ENCODE measurements at regions not wholly inside any gene's neighbourhood (a gene's known extent, or its start where the extent isn't known, plus 50 kb on each side); places are given as distances from the start of the nearest gene placed in this dataset.

- no peaks in the 10 kb centered on the region for H3K4me1 Mint-ChIP-seq
- no peak overlapping the region for H3K4me3 Mint-ChIP-seq
- no peak overlapping the region for H3K27ac Mint-ChIP-seq
- no peaks in the 10 kb centered on the region for H3K36me3 Mint-ChIP-seq
- H3K9me3 Mint-ChIP-seq = peaks cover 6% of the 10 kb centered on the region
- DNase-seq (ENCODE audit: low spot score in 2 of 2) (no peak), ATAC-seq (no peak)
Measured at GRCh38 chr18:37965572-37965970, 400.0 kb upstream of the CELF4 start.

GRCh38 chr18:37964885-37965571, 399.4 kb upstream of the CELF4 start:
- Mint-ChIP-seq H3K4me3 (no peak overlapping the region), H3K36me3 (no peaks in the 10 kb centered on the region), H3K4me1 (no peaks in the 10 kb centered on the region), H3K9me3 (peaks cover 8% of the 10 kb centered on the region), H3K27ac (no peak overlapping the region)
- DNase-seq (ENCODE audit: low spot score in 2 of 2) = no peak
- ATAC-seq = no peak

GRCh38 chr18:37963837-37964236, 398.2 kb upstream of the CELF4 start:
- H3K9me3 Mint-ChIP-seq = peaks cover 10% of the 10 kb centered on the region
- H3K4me3 Mint-ChIP-seq = no peak overlapping the region
- DNase-seq (ENCODE audit: low spot score in 2 of 2) (no peak), ATAC-seq (no peak)
- H3K36me3 Mint-ChIP-seq = no peaks in the 10 kb centered on the region
- no peak overlapping the region for H3K27ac Mint-ChIP-seq
- no peaks in the 10 kb centered on the region for H3K4me1 Mint-ChIP-seq

- Mint-ChIP-seq H3K4me1 (no peaks in the 10 kb centered on the region), H3K27ac (no peak overlapping the region)
- ATAC-seq = peak; percentile 24
Measured at GRCh38 chr18:37962316-37962966, 396.8 kb upstream of the CELF4 start.

GRCh38 chr18:37958499-37958898, 392.9 kb upstream of the CELF4 start:
- no peaks in the 10 kb centered on the region for H3K4me1 Mint-ChIP-seq
- no peak for DNase-seq (ENCODE audit: low spot score in 2 of 2)
- no peak for ATAC-seq

More at GRCh38 chr18:37962316-37962966, 396.8 kb upstream of the CELF4 start:
- Mint-ChIP-seq H3K9me3 (peaks cover 15% of the 10 kb centered on the region), H3K4me3 (no peak overlapping the region), H3K36me3 (no peaks in the 10 kb centered on the region)
- no peak for DNase-seq (ENCODE audit: low spot score in 2 of 2)

GRCh38 chr18:37956902-37957301, 391.3 kb upstream of the CELF4 start:
- no peak for ATAC-seq
- Mint-ChIP-seq H3K9me3 (peaks cover 13% of the 10 kb centered on the region), H3K4me3 (no peak overlapping the region), H3K36me3 (no peaks in the 10 kb centered on the region), H3K4me1 (no peaks in the 10 kb centered on the region), H3K27ac (no peak overlapping the region)
- no peak for DNase-seq (ENCODE audit: low spot score in 2 of 2)

More at GRCh38 chr18:37958499-37958898, 392.9 kb upstream of the CELF4 start:
- Mint-ChIP-seq H3K27ac (no peak overlapping the region), H3K36me3 (no peaks in the 10 kb centered on the region), H3K4me3 (no peak overlapping the region), H3K9me3 (peaks cover 13% of the 10 kb centered on the region)

- Mint-ChIP-seq H3K4me1 (no peaks in the 10 kb centered on the region), H3K27ac (no peak overlapping the region), H3K4me3 (no peak overlapping the region), H3K36me3 (no peaks in the 10 kb centered on the region), H3K9me3 (peaks cover 15% of the 10 kb centered on the region)
- DNase-seq (ENCODE audit: low spot score in 2 of 2) (no peak), ATAC-seq (no peak)
Measured at GRCh38 chr18:37956020-37956419, 390.4 kb upstream of the CELF4 start.

GRCh38 chr18:37955201-37955600, 389.6 kb upstream of the CELF4 start:
- DNase-seq (ENCODE audit: low spot score in 2 of 2) (no peak), ATAC-seq (no peak)
- no peak overlapping the region for H3K27ac Mint-ChIP-seq
- no peaks in the 10 kb centered on the region for H3K36me3 Mint-ChIP-seq
- H3K4me3 Mint-ChIP-seq = no peak overlapping the region
- H3K4me1 Mint-ChIP-seq = no peaks in the 10 kb centered on the region
- H3K9me3 Mint-ChIP-seq = peaks cover 10% of the 10 kb centered on the region

GRCh38 chr18:37953876-37954275, 388.3 kb upstream of the CELF4 start:
- H3K27ac Mint-ChIP-seq = no peak overlapping the region
- DNase-seq (ENCODE audit: low spot score in 2 of 2) (no peak), ATAC-seq (no peak)
- no peaks in the 10 kb centered on the region for H3K4me1 Mint-ChIP-seq
- H3K36me3 Mint-ChIP-seq = no peaks in the 10 kb centered on the region
- H3K4me3 Mint-ChIP-seq = no peak overlapping the region
- H3K9me3 Mint-ChIP-seq = peaks cover 12% of the 10 kb centered on the region

GRCh38 chr18:37948471-37948870, 382.9 kb upstream of the CELF4 start:
- ATAC-seq = no peak
- no peak for DNase-seq (ENCODE audit: low spot score in 2 of 2)
- Mint-ChIP-seq H3K27ac (no peak overlapping the region), H3K9me3 (peaks cover 16% of the 10 kb centered on the region), H3K4me3 (no peak overlapping the region), H3K36me3 (no peaks in the 10 kb centered on the region), H3K4me1 (no peaks in the 10 kb centered on the region)

GRCh38 chr18:37946324-37946723, 380.7 kb upstream of the CELF4 start:
- DNase-seq (ENCODE audit: low spot score in 2 of 2) = no peak
- H3K36me3 Mint-ChIP-seq = no peaks in the 10 kb centered on the region
- peaks cover 19% of the 10 kb centered on the region for H3K9me3 Mint-ChIP-seq
- no peaks in the 10 kb centered on the region for H3K4me1 Mint-ChIP-seq
- H3K27ac Mint-ChIP-seq = no peak overlapping the region
- H3K4me3 Mint-ChIP-seq = no peak overlapping the region
- no peak for ATAC-seq

- H3K4me1 Mint-ChIP-seq = no peaks in the 10 kb centered on the region
- no peak for ATAC-seq
Measured at GRCh38 chr18:37944700-37945270, 379.2 kb upstream of the CELF4 start.

GRCh38 chr18:37937287-37937686, 371.7 kb upstream of the CELF4 start:
- Mint-ChIP-seq H3K4me3 (no peak overlapping the region), H3K36me3 (no peaks in the 10 kb centered on the region), H3K27ac (no peak overlapping the region), H3K4me1 (no peaks in the 10 kb centered on the region), H3K9me3 (peaks cover 11% of the 10 kb centered on the region)
- ATAC-seq (no peak), DNase-seq (ENCODE audit: low spot score in 2 of 2) (no peak)

More at GRCh38 chr18:37944700-37945270, 379.2 kb upstream of the CELF4 start:
- Mint-ChIP-seq H3K9me3 (peaks cover 17% of the 10 kb centered on the region), H3K4me3 (no peak overlapping the region), H3K27ac (no peak overlapping the region), H3K36me3 (no peaks in the 10 kb centered on the region)
- DNase-seq (ENCODE audit: low spot score in 2 of 2) = no peak

- Mint-ChIP-seq H3K9me3 (peaks cover 11% of the 10 kb centered on the region), H3K4me3 (no peak overlapping the region), H3K4me1 (no peaks in the 10 kb centered on the region), H3K27ac (no peak overlapping the region), H3K36me3 (no peaks in the 10 kb centered on the region)
- DNase-seq (ENCODE audit: low spot score in 2 of 2) = no peak
- ATAC-seq = no peak
Measured at GRCh38 chr18:37935086-37935485, 369.5 kb upstream of the CELF4 start.

- no peaks in the 10 kb centered on the region for H3K4me1 Mint-ChIP-seq
- H3K4me3 Mint-ChIP-seq = no peak overlapping the region
- H3K36me3 Mint-ChIP-seq = no peaks in the 10 kb centered on the region
- H3K9me3 Mint-ChIP-seq = peaks cover 7% of the 10 kb centered on the region
- H3K27ac Mint-ChIP-seq = no peak overlapping the region
- DNase-seq (ENCODE audit: low spot score in 2 of 2) (no peak), ATAC-seq (no peak)
Measured at GRCh38 chr18:37930640-37931039, 365.0 kb upstream of the CELF4 start.

- H3K9me3 Mint-ChIP-seq = peaks cover 3% of the 10 kb centered on the region
- H3K4me1 Mint-ChIP-seq = no peaks in the 10 kb centered on the region
- H3K27ac Mint-ChIP-seq = no peak overlapping the region
- no peak overlapping the region for H3K4me3 Mint-ChIP-seq
- ATAC-seq = no peak
- H3K36me3 Mint-ChIP-seq = no peaks in the 10 kb centered on the region
- no peak for DNase-seq (ENCODE audit: low spot score in 2 of 2)
Measured at GRCh38 chr18:37922162-37922561, 356.6 kb upstream of the CELF4 start.

Data from stimulated activated effector memory CD8-positive, alpha-beta T cell treated with anti-CD3 and anti-CD28 coated beads, Interleukin-12 subunit alpha, Interleukin-12 subunit beta, amount 100 ng/mL, for 72 hours (primary cell).